Epithelial cell of esophagus (primary cell): ENCODE measurements at regions not wholly inside any gene's neighbourhood (a gene's known extent, or its start where the extent isn't known, plus 50 kb on each side); places are given as distances from the start of the nearest gene placed in this dataset.
A peak's percentile ranks its signal among the peaks of the same experiment; 100 is the strongest.

Source experiments
- DNase-seq: peaks from one replicate; pipeline ENCODE4 v3.0.0; 2010; ENCODE audit warnings: low read depth
- H3K4me3 ChIP-seq: 2 replicates; pipeline ENCODE4 v1.5.1; 2011; ENCODE audit warnings: mild to moderate bottlenecking, low read length, control low read depth
- CTCF ChIP-seq: IDR thresholded peaks from 2 replicates; pipeline ENCODE4 v1.5.1; 2011; ENCODE audit warnings: low read depth, mild to moderate bottlenecking, low read length, control low read depth, inconsistent platforms; ENCODE audit not compliant: insufficient read depth; ENCODE audit errors: missing control alignments

- TF ChIP-seq CTCF, result peak; percentile 52
Observed at GRCh38 chr2:118269408-118270051, 181.3 kb downstream of the INSIG2 start.

GRCh38 chr2:118268268-118268667 lies 180.0 kb downstream of the INSIG2 start:
- no peak for DNase-seq
- no peak for TF ChIP-seq CTCF
- H3K4me3 ChIP-seq, result no peak overlapping the region

More at GRCh38 chr2:118269408-118270051, 181.3 kb downstream of the INSIG2 start:
- peak; percentile 60 for DNase-seq
- H3K4me3 ChIP-seq, result no peak overlapping the region

GRCh38 chr2:118265873-118266455 lies 177.7 kb downstream of the INSIG2 start:
- DNase-seq, result no peak
- TF ChIP-seq CTCF, result no peak
- H3K4me3 ChIP-seq, result no peak overlapping the region

GRCh38 chr2:118264232-118264990 lies 176.1 kb downstream of the INSIG2 start:
- no peak for TF ChIP-seq CTCF
- H3K4me3 ChIP-seq, result no peak overlapping the region
- no peak for DNase-seq

- no peak for DNase-seq
- H3K4me3 ChIP-seq, result no peak overlapping the region
- TF ChIP-seq CTCF, result no peak
Observed at GRCh38 chr2:118257696-118258095, 169.4 kb downstream of the INSIG2 start.

- DNase-seq, result no peak
- no peak for TF ChIP-seq CTCF
- no peak overlapping the region for H3K4me3 ChIP-seq
Observed at GRCh38 chr2:118255771-118256372, 167.6 kb downstream of the INSIG2 start.
